IPS-15b (cell line): ENCODE measurements at regions not wholly inside any gene's neighbourhood (a gene's known extent, or its start where the extent isn't known, plus 50 kb on each side); places are given as distances from the start of the nearest gene placed in this dataset.
"Not testable (repeated sequence)": the region's sequence is repeated elsewhere in the genome, so short reads cannot be mapped to it uniquely, and the experiment has no call there.

Experiments
- H3K27me3 ChIP-seq: one replicate; pipeline ENCODE4 v1.6.1; 2013; ENCODE audit warnings: low read length; ENCODE audit not compliant: control insufficient read depth, insufficient read depth
- H3K36me3 ChIP-seq: one replicate; pipeline ENCODE4 v1.6.1; 2013; ENCODE audit warnings: low read length; ENCODE audit not compliant: control insufficient read depth, insufficient read depth
- H3K4me1 ChIP-seq: one replicate; pipeline ENCODE4 v1.6.1; 2013; ENCODE audit warnings: mild to moderate bottlenecking, low read length; ENCODE audit not compliant: control insufficient read depth, insufficient read depth
- H3K4me3 ChIP-seq: one replicate; pipeline ENCODE4 v1.5.1; 2013; ENCODE audit warnings: low read depth, low read length
- H3K9ac ChIP-seq: one replicate; pipeline ENCODE4 v1.6.1; 2013; ENCODE audit warnings: low read depth, mild to moderate bottlenecking, low read length
- H3K9me3 ChIP-seq: one replicate; pipeline ENCODE4 v1.6.1; 2013; ENCODE audit warnings: mild to moderate bottlenecking, low read length; ENCODE audit not compliant: control insufficient read depth, insufficient read depth

DNA sequence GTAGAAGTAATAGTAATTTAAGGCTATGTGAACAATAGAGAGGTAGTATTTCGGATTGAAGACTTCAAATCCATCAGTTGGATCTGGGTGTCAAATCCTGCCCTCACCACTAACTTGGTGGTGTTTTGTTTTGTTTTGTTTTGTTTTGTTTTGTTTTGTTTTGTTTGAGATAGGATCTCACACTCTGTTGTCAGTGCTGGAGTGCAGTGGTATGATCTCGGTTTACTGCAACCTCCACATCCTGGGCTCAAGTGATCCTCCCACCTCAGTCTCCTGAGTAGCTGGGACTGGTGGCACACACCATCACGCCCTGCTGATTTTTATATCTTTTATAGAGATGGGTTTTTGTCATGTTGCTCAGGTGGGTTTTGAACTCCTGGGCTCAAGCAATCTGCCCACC is 129.4 kb upstream of the ZNF217 start:
- Histone ChIP-seq H3K36me3 (no peaks in the 10 kb centered on the region), H3K9me3 (no peaks in the 10 kb centered on the region), H3K4me1 (no peaks in the 10 kb centered on the region), H3K4me3 (no peak overlapping the region), H3K27me3 (no peaks in the 10 kb centered on the region), H3K9ac (no peak overlapping the region)

DNA sequence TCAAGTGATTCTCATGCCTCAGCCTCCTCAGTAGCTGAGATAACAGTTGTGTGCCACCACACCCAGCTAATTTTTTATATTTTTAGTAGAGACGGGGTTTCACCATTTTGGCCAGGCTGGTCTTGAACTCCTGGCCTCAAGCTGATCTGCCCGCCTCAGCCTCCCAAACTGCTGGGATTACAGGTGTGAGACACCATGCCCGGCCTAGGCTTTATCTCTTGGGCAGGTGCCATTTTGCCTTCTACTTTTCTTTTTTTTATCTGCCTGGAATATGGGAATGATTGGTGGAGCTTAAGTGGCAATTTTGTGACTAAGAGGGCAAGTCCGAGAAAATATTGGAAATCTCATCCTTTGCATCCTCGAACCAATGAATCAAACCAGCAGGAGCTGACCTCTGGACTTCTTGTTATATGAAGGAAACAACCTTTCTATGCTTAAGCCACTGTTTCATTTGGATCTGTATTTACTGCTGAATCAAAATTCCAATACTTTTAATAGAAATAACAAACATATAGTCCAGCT is 128.9 kb upstream of the ZNF217 start:
- no peak overlapping the region for H3K9ac ChIP-seq
- no peaks in the 10 kb centered on the region for H3K9me3 ChIP-seq
- H3K4me3 ChIP-seq, result no peak overlapping the region
- no peaks in the 10 kb centered on the region for H3K36me3 ChIP-seq
- no peaks in the 10 kb centered on the region for H3K4me1 ChIP-seq
- H3K27me3 ChIP-seq, result no peaks in the 10 kb centered on the region

DNA sequence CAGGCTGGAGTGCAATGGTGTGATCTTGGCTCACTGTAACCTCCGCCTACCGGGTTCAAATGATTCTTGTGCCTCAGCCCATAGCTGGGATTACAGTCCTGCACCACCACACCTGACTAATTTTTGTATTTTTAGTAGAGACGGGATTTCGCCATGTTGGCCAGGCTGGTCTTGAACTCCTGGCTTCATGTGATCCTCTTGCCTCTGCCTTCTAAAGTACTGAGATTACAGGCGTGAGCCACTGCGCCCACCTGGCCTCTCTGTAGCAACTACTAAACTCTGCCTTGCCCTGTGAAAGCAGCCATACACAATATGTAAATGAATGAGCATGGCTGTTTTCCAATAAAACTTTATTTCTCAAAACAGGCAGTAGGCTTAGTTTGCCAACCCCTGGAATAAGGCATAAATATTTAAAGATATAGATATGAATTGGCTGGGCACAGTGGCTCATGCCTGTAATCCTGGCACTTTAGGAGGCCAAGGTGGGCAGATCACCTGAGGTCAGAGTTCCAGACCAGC is 127.9 kb upstream of the ZNF217 start:
- not testable (repeated sequence) for H3K36me3 ChIP-seq, H3K4me1 ChIP-seq, H3K27me3 ChIP-seq, H3K4me3 ChIP-seq, H3K9me3 ChIP-seq, H3K9ac ChIP-seq

DNA sequence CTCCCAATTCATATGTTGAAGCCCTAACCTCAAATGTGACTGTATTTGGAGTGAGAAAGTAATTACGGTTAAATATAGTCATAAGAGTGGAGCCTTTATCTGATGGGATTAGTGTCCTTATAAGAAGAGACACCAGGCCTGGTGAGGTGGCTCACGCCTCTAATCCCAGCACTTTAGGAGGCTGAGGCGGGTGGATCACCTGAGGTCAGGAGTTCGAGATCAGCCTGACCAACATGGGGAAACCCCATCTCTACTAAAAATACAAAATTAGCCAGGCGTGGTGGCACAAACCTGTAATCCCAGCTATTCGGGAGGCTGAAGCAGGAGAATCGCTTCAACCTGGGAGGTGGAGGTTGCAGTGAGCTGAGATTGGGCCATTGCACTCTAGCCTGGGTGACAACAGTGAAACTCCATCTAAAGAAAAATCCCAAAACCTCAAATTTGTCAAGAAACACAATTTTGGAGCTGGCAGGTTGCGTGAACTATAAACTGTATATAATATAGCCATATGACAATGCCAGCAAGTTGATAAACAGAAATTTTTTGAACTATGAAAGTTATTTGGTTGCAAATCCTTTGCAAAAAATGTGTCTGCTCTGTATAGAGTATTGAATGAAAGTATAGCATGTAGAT is 125.6 kb upstream of the ZNF217 start:
- H3K4me1 ChIP-seq, H3K9me3 ChIP-seq, H3K4me3 ChIP-seq, H3K9ac ChIP-seq, H3K27me3 ChIP-seq, H3K36me3 ChIP-seq: not testable (repeated sequence)

DNA sequence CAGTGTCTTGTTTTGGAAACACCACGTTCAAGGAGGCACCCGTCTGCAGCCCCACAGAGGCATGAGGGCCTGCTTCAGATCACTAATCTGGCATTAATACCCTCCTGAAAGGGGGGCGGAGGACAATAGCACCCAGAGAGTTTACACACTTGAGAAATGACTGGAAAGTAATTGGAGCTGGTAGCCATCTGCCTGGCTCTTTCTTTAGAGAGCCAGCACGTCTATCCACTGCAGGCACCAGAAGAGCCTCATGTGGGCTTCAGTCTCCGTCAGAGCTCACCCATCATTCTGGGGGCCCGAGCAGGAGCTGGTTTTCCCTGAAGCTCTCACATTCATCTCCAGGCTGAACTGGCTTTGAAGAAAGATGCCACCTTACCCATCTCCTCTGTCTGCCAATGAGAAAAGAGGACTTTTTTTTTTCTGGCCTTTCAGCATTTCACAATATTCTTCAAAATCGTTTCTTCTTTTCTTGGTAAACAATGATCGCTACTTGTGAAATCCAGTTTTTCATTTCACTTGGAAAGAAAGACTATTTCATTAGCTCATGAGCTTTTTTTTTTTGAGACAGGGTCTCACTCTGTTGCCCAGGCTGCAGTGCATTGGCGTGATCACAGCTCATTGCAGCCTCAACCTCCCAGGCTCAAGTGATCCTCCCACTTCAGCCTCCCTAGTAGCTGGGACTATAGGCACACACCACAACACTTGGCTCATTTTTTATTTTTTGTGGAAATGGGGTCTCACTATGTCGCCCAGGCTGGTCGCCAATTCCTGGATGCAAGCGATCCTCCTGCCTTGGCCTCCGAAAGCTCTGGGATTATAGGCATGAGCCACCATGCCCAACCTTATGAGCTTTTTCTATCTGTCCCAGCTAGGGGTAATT is 124.7 kb upstream of the ZNF217 start:
- Histone ChIP-seq H3K27me3 (no peaks in the 10 kb centered on the region), H3K9me3 (no peaks in the 10 kb centered on the region), H3K4me3 (no peak overlapping the region), H3K9ac (no peak overlapping the region), H3K36me3 (no peaks in the 10 kb centered on the region), H3K4me1 (peaks cover 4% of the 10 kb centered on the region)

DNA sequence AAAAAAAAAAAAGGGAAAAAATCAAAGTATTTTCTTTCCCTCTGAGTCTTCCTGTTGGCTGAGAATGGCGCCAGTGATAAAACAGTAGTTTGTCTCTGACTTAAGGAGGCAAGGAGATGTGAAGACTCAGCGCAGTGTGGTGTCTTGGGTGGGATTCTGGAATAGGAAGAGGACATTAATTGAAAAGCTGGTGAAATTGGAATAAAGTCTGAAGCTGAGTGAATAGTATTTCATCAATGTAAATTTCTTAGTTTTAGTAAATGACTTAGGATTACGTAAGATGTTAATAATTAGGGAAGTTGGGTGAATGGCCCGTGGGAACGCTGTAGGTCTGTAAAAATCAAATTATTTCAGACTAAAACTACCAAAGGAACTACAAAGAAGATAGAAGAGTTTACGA is 122.8 kb upstream of the ZNF217 start:
- H3K36me3 ChIP-seq, result no peaks in the 10 kb centered on the region
- H3K9me3 ChIP-seq, result no peaks in the 10 kb centered on the region
- H3K4me3 ChIP-seq, result no peak overlapping the region
- no peak overlapping the region for H3K9ac ChIP-seq
- no peaks in the 10 kb centered on the region for H3K27me3 ChIP-seq
- H3K4me1 ChIP-seq, result peaks cover 4% of the 10 kb centered on the region

DNA sequence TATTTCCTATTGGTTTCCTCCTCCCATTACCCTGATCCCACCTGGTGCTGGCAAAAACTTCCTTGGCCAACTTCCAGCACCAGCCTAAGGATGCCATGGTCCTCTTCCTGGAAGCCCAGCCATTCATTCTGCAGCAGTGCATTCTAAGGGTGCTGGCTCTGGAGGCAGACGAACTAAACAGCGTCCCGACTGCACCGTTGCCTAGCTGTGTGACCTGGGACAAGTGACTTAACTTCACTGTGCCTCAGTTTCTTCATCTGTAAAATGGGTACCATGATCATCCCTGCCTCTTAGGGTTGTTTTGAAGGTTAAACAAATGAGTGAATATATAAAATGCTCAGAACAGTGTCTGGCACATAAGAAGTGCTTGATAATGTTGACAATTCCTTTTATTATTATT is 120.9 kb upstream of the ZNF217 start:
- Histone ChIP-seq H3K9me3 (no peaks in the 10 kb centered on the region), H3K4me1 (peaks cover 4% of the 10 kb centered on the region), H3K9ac (no peak overlapping the region), H3K36me3 (no peaks in the 10 kb centered on the region), H3K4me3 (no peak overlapping the region), H3K27me3 (no peaks in the 10 kb centered on the region)

DNA sequence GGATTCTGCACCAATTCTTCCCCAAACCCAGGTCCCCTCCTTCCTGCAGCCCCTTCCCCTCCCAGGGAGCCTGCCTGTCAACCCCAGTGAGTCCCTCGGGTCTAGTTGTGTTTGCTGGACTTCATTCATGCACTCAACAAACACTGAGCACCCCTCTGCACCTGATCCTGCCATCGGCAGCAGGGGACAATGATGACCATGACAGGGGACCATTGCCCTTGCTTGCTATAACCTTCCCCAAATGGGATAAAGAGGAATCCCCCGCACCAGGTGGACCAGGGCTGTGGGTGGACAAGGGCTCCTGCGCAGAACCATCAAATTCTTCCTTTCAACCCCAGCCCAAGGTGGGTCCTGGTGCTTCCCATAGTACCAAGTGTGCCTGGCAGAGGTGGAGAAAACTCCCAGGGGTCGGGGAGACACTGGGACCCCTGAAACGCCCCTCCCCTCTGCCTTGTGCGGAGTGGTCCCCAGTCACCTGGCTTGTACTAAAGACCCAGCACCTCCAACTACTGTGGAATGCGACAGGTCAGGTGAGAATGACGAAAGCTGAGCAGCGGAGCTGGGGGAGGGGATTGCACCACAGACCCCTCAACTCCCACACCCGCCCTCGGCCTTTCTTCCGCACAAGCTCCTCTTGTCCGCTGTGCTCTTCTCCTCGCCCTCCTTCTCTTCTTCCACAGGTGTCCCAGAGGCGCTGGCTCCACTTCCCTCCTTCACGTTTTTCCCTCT is 119.9 kb upstream of the ZNF217 start:
- Histone ChIP-seq H3K9ac (no peak overlapping the region), H3K4me1 (peaks cover 4% of the 10 kb centered on the region), H3K27me3 (no peaks in the 10 kb centered on the region), H3K36me3 (no peaks in the 10 kb centered on the region), H3K4me3 (peak overlapping the region; percentile 2), H3K9me3 (no peaks in the 10 kb centered on the region)

DNA sequence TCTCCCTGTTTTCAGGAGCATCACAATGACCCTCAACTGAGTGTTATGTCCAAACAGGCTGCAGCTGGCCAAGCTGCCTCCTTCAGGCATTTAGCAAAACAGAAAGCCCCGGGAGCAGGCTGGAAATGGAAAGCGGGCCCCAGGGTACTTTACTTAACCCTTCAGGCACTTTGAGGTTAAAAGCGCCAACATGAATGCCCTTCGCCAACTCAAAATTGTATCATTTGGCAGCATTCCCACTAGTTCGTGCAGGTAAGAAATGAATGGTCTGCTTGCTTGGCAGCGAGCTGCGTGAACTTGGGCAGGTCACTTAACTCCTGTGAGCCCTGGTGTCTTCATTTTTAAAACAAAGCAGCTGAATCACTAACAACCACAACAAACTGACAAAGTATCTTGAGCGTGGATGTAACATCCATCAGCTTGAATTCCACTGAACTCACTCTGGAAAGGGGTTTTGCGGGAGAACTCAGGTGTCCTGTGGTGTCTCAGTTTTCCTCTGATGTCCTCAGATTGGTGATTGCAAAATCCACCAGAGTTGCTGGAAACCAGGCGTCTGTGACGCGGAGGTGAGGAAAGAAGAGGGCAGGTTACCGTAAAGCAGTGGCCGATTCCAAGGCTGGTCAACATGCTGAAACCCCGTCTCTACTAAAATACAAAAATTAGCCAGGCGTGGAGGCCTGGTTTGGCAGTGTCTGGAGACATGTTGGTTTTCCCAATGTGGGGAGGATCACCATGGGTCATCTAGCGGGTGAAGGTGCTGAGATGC is 118.8 kb upstream of the ZNF217 start:
- no peak overlapping the region for H3K4me3 ChIP-seq
- H3K9ac ChIP-seq, result no peak overlapping the region
- H3K36me3 ChIP-seq, result no peaks in the 10 kb centered on the region
- peaks cover 14% of the 10 kb centered on the region for H3K4me1 ChIP-seq
- no peaks in the 10 kb centered on the region for H3K9me3 ChIP-seq
- no peaks in the 10 kb centered on the region for H3K27me3 ChIP-seq

DNA sequence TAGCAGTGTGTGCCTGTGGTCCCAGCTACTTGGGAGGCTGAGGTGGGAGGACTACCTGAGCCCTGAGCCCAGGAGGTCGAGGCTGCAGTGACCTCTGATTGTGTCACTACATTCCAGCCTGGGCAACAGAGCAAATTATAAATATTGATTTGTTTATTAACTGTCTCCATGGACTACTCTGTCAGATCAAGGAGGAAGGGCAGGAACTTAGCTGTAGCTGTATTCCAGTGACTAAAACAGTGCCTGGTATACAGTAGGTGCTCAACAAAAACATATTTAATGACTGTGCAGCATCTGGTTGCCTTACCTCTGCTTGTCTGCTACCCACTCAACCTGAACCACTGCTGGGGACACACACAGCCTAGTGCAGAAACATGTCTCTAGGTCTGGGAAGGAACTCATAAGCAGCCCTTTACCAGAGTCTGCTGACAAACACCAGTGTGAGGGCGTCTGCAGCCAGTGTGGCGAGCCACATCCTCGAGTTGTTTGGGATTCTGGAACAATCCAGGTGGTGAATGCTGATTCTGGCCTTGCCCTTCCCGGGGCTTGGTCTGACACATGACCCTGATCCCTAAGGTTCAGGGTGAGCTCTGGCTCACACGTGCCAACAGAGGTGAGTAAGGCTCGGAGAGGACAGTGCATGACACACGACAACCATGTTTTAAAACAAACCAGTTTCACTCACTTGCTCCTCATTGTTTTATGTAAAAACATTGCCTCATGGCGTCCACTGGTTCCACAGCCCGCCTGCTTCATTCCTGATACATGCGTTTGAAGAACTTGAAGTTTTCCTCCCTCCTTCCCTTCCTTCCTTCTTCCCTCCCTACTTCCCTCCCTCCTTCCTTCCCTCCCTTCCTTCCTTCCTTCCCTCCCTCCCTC is 117.9 kb upstream of the ZNF217 start:
- Histone ChIP-seq H3K9ac (no peak overlapping the region), H3K9me3 (no peaks in the 10 kb centered on the region), H3K4me3 (no peak overlapping the region), H3K27me3 (no peaks in the 10 kb centered on the region), H3K36me3 (no peaks in the 10 kb centered on the region), H3K4me1 (peaks cover 15% of the 10 kb centered on the region)
